GM12891 (cell line): ENCODE measurements at regions not wholly inside any gene's neighbourhood (a gene's known extent, or its start where the extent isn't known, plus 50 kb on each side); places are given as distances from the start of the nearest gene placed in this dataset.

Experiments
- POLR2A ChIP-seq: IDR thresholded peaks from 2 replicates; pipeline ENCODE4 v1.6.1; 2011; ENCODE audit warnings: low read depth, low read length, control low read depth
- POLR2AphosphoS5 ChIP-seq: IDR thresholded peaks from 2 replicates; pipeline ENCODE4 v1.6.1; 2011; ENCODE audit warnings: low read depth, low read length, control low read depth
- POU2F2 ChIP-seq: IDR thresholded peaks from 2 replicates; pipeline ENCODE4 v1.6.1; 2011; ENCODE audit warnings: low read depth, mild to moderate bottlenecking, control low read depth, low read length, moderate library complexity
- SPI1 ChIP-seq: IDR thresholded peaks from 2 replicates; pipeline ENCODE4 v1.6.1; 2011; ENCODE audit warnings: low read depth, low read length, control low read depth
- TAF1 ChIP-seq: IDR thresholded peaks from 2 replicates; pipeline ENCODE4 v1.6.1; 2011; ENCODE audit warnings: low read depth, low read length, control low read depth

DNA sequence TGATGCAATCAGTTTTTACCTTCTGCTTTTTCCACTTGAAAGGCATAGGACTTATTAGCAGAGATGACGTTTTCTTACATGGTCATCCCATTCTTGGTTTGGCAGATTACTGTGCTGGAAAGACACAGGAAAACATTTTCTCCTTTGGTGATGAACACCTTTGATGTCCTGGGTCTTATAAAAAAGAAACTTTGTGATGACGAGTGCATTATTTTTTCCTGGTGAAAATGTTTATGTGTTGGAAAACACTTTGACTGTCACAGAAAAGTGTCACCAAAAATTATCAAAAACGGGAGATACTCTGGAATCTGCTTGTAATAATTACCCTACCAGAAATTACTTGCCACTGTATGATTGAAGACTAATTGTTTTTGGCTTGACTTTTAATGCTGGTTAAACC lies 2020.9 kb downstream of the MAT2B start:
- TF ChIP-seq POLR2AphosphoS5 (no peak), POLR2A (no peak), SPI1 (no peak), TAF1 (no peak), POU2F2 (no peak)
